Omental fat pad (tissue), 3 donors: ENCODE measurements at regions not wholly inside any gene's neighbourhood (a gene's known extent, or its start where the extent isn't known, plus 50 kb on each side); places are given as distances from the start of the nearest gene placed in this dataset.

Source experiments
- ATAC-seq: fragments of 150-250 bp; one replicate; pipeline ENCODE4 v1.9.1; 2016; ENCODE audit warnings: mild to moderate bottlenecking, moderate library complexity; ENCODE audit not compliant: low FRiP score
- DNase-seq: peaks from one replicate; pipeline ENCODE4 v3.0.0-alpha.2; 2019; ENCODE audit warnings: low spot score
- CTCF ChIP-seq, 3 donors: fragments of 450-650 bp; IDR thresholded peaks; one replicate each; pipeline ENCODE4 v1.5.1; 2016 to 2017; ENCODE audit warnings: antibody characterized with exemption in 3 of 3, mild to moderate bottlenecking in 3 of 3, moderate library complexity in 2 of 3

- DNase-seq (no peak), ATAC-seq (no peak)
- no peak for TF ChIP-seq CTCF (IDR thresholded peaks at IDR 0.05)
Observed at GRCh38 chr7:114788706-114789105, 133.2 kb upstream of the MDFIC start.

GRCh38 chr7:114789161-114789560 lies 132.7 kb upstream of the MDFIC start:
- ATAC-seq (no peak), DNase-seq (no peak)
- no peak for TF ChIP-seq CTCF (IDR thresholded peaks at IDR 0.05)

DNA sequence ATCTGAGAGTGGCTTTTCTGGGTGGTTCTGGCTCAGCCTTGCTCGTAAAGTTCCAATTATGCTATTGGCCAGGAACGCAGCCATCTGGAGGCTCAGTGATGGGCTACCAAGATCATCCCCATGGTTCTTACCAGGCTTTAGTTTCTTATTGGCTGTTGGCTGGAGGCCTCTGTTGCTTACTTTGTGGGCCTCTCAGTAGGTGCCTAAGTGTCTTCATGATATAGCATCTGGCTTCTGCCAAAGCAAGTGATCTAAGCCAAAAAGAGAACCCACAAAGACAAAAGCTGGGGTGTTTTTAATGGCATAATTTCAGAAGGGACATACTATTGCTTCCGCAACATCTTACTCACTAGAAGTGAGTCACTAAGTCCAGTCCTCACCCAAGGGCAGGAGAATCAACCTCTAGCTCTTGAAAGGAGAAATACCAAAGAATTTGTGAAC lies 132.0 kb upstream of the MDFIC start:
- no peak for TF ChIP-seq CTCF (IDR thresholded peaks at IDR 0.05)
- ATAC-seq (peak; percentile 44), DNase-seq (no peak)

DNA sequence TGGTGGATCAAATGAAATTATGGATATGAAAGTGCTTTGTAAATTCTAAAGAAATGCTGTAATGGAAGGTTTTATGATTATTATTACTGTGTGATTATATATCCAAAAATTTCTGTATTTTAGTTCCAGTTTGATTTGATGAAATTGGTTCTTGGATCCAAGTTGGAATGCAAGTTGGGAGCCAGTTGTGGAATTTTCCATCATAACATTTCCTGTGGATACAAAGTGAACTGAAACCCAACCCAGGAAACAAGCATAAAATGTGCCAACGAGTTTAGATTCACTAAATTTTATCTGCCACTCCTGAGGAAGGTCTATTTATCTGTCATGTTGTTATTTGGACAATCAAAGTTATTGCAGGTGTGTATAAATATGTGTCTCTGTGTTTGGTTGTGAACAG lies 131.4 kb upstream of the MDFIC start:
- DNase-seq = no peak
- no peak for TF ChIP-seq CTCF (IDR thresholded peaks at IDR 0.05)
- no peak for ATAC-seq

DNA sequence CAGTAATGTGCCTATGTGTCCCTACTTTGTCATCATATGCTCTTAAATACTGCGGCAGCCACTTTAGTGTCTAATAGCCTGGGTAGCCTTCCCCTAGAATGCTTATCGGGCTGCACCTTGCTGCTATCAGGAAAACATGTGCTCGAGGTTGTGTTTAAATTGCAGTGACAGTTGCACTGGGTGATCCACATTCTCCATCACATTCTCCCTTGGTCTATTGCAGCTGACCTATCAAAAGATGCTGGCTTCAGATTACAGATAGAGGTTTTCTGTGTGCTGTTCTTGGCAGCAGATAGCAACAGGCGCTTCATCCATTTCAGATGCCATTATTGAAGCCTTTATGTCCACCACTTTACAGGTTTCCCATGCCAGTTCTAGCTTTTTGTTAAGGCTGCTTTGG lies 130.1 kb upstream of the MDFIC start:
- TF ChIP-seq CTCF (IDR thresholded peaks at IDR 0.05) = no peak
- no peak for ATAC-seq
- no peak for DNase-seq

- TF ChIP-seq CTCF (IDR thresholded peaks at IDR 0.05) = no peak
- ATAC-seq (no peak), DNase-seq (no peak)
Observed at GRCh38 chr7:114793155-114793845, 128.6 kb upstream of the MDFIC start.

GRCh38 chr7:114795475-114795874 lies 126.4 kb upstream of the MDFIC start:
- no peak for TF ChIP-seq CTCF (IDR thresholded peaks at IDR 0.05)
- ATAC-seq (no peak), DNase-seq (no peak)
